GM12875 (cell line): ENCODE measurements at regions not wholly inside any gene's neighbourhood (a gene's known extent, or its start where the extent isn't known, plus 50 kb on each side); places are given as distances from the start of the nearest gene placed in this dataset.

ENCODE experiments used
- H3K4me3 ChIP-seq: one replicate; pipeline ENCODE4 v1.5.1; 2011; ENCODE audit warnings: low read depth, low read length, control low read depth
- CTCF ChIP-seq: IDR thresholded peaks from 2 replicates; pipeline ENCODE4 v1.5.1; 2011; ENCODE audit warnings: low read depth, mild to moderate bottlenecking, control low read depth, inconsistent platforms, low read length, moderate library complexity, borderline replicate concordance; ENCODE audit not compliant: insufficient read depth

GRCh38 chr13:95456815-95457214 is 95.7 kb upstream of the CLDN10 start:
- no peak overlapping the region for H3K4me3 ChIP-seq
- TF ChIP-seq CTCF, result no peak

- no peak overlapping the region for H3K4me3 ChIP-seq
These were observed 95.2 kb upstream of the CLDN10 start for GRCh38 chr13:95457294-95457693.

GRCh38 chr13:95462801-95463200 is 89.7 kb upstream of the CLDN10 start:
- H3K4me3 ChIP-seq, result no peak overlapping the region
- no peak for TF ChIP-seq CTCF

More at GRCh38 chr13:95457294-95457693, 95.2 kb upstream of the CLDN10 start:
- TF ChIP-seq CTCF, result no peak

- TF ChIP-seq CTCF, result no peak
- no peak overlapping the region for H3K4me3 ChIP-seq
These were observed 89.0 kb upstream of the CLDN10 start for GRCh38 chr13:95463531-95463930.

- TF ChIP-seq CTCF, result no peak
- H3K4me3 ChIP-seq, result no peak overlapping the region
These were observed 81.8 kb upstream of the CLDN10 start for GRCh38 chr13:95470574-95471366.

GRCh38 chr13:95471960-95472359 is 80.6 kb upstream of the CLDN10 start:
- no peak overlapping the region for H3K4me3 ChIP-seq
- TF ChIP-seq CTCF, result no peak

GRCh38 chr13:95474992-95475391 is 77.5 kb upstream of the CLDN10 start:
- no peak overlapping the region for H3K4me3 ChIP-seq
- no peak for TF ChIP-seq CTCF
